ENCODE measurements at regions not wholly inside any gene's neighbourhood (a gene's known extent, or its start where the extent isn't known, plus 50 kb on each side); places are given as distances from the start of the nearest gene placed in this dataset.

GRCh38 chr1:82845866-82846265 lies 1045.1 kb downstream of the ADGRL2 start:
- no peak for TF ChIP-seq RCOR1 (IDR thresholded peaks at IDR 0.05; ENCODE audit: insufficient replicate concordance, low read length)
- no peak for TF ChIP-seq CTCF (conservative IDR thresholded peaks at IDR 0.05; ENCODE audit: low read depth, low read length)
- no peak for TF ChIP-seq POLR2A (IDR thresholded peaks at IDR 0.05; ENCODE audit: low read depth, low read length)
- TF ChIP-seq RFX5 (IDR thresholded peaks at IDR 0.05; ENCODE audit: low read depth, low read length) = no peak
- TF ChIP-seq SMC3 (IDR thresholded peaks at IDR 0.05; ENCODE audit: low read depth, low read length) = no peak
